Ammon's horn (tissue), 1 donor: ENCODE measurements at regions not wholly inside any gene's neighbourhood (a gene's known extent, or its start where the extent isn't known, plus 50 kb on each side); places are given as distances from the start of the nearest gene placed in this dataset.
"Not testable (repeated sequence)": the region's sequence is repeated elsewhere in the genome, so short reads cannot be mapped to it uniquely, and the experiment has no call there.

Source experiments
- DNase-seq: peaks from one replicate; pipeline ENCODE4 v3.0.0-alpha.2; 2016; ENCODE audit warnings: low spot score

DNA sequence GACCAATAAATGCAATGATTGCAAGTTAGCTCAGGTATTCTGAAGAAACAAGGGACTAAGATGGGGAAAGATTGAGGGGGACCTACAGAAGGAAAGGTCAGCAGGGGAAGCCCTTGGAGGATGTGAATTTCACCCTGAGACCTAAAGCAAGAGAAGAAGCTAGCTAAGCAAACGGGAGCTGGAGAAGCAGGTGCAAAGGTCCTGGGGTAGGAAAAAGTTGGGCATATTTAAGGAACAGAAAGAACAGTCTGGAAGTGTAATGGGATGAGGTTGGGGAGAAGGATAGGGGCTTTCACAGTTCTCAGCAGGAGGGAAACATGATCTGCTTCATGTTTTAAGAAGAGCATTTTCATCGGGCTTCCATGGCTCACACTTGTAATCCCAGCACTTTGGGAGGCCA lies 89.7 kb upstream of the SLC45A1 start:
- no peak for DNase-seq

DNA sequence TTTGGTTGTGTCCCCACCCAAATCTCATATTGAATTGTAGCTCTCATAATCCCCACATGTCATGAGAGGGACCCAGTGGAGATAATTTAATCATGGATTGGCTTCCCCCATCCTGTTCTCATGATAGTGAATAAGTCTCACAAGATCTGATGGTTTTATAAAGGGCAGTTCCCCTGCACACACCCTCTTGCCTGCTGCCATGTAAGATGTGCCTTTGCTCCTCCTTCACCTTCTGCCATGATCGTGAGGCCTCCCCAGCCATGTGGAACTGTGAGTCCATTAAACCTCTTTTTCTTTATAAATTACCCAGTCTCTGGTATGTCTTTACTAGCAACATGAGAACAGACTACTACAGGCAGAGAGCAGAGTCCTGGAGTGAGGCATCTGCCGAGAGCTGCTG lies 90.2 kb upstream of the SLC45A1 start:
- not testable (repeated sequence) for DNase-seq

DNA sequence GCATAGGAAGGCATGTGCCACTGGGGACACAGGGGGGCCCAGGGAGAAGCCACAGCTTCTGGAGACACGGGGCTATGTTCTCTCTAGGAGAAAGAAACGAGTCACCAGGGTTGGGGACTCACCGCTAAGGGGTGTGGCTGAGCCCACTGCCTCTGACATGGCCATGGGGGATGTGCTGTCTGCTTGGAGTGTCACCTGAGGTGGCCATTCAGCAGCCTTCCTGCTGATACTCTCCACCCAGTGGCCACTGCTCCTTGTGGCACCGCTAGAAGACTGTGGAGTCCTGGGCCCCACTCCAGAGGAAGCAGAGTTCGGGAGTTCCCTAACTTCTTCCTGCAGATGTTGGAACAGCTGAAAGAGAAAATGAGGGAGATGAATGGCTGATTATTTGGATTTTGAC lies 91.2 kb upstream of the SLC45A1 start:
- DNase-seq, result no peak

DNA sequence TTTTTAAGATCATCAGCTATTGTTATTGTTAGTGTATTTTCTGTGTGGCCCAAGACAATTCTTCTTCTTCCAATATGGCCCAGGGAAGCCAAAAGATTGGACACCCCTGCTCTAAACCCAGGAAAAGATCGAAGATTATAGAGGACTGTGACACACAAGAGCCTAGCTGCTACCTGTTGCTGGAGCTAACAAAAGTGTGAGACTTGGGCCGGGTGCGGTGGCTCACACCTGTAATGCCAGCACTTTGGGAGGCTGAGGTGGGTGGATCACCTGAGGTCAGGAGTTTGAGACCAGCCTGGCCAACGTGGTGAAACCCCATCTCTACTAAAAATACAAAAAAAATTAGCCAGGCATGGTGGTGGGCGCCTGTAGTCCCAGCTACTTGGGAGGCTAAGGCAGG lies 91.9 kb upstream of the SLC45A1 start:
- not testable (repeated sequence) for DNase-seq

DNA sequence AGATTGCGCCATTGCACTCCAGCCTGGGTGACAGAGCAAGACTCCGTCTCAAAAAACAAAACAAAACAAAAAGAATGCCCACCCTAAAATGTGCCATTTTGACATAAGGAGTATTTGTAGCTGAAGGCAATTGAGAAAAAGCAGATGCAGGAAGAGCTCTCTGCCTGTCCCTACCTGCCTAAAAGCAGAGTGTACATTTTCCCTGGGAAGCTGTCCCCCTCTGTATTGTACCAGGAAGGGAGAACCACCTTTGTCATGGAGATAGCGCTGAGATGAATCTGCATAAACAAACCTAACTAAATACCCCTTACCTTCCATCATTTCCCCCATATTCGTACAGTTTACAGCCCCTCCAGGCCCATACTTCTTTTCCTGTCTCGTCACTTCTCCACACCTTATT lies 94.4 kb upstream of the SLC45A1 start:
- no peak for DNase-seq

DNA sequence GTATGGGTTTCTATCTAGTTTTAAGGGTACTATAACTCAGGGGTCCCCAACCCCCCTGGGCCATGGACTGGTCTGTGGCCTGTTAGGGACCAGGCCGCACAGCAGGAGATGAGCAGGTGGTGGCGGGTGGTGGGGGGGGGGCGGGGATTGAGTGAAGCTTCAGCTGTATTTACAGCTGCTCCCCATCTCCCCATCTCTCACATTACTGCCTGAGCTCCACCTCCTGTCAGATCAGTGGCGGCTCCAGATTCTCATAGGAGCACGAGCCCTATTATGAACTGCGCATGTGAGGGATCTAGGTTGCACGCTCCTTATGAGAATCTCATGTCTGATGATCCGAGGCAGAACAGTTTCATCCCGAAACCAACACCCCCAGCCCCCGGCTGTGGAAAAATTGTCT lies 95.1 kb upstream of the SLC45A1 start:
- DNase-seq, result no peak

DNA sequence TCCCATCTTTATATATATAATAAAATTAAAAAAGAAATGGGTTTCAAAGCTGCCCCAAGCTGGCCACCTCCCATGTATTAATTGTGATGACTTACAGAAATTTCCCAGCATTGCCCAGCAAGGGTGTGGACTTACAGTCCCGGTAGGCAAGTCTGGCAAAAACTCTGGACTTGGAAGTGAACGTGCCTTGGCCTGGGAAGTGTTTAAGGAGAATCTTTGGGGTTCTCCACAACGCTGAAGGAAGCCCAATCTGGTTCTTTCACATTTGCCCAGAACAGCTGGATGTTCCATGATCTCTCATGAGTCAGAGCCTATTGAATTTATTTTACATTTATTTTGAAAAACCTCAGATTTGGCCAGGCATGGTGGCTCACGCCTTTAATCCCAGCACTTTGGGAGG lies 98.4 kb upstream of the SLC45A1 start:
- DNase-seq, result no peak

DNA sequence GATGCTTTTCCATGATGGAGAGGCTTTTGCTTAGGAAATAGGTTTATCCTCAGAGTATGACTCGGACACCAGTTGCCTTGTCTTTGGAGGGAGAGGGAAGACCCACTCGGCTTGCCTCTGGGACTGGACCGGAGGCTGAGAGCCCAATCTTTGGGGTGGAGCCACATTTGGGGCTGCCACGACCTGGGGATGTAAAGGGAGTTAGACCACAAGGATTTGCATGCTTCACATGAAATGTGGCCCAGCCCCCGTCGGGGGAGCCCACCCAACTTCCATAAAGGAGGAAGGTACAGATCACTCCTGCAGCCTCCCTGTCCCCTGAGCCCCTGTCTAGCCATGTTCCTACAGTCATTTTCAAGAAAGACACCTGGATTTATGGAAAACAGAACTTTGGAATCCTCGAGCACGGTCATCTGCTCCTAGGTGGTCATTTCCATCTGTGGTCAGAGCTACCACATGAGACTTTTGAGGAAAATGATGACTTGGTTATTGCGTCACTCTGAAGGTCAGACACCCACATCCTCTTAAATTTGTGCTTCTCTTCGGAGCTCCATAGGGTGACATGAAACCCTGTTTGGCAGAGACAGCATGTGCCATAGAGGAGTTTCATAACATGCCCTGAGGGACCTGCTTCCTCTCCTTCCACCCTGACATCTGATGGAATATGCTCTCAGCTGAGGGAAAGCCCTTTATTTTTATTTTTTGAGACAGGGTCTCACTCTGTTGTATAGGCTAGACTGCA lies 99.4 kb upstream of the SLC45A1 start:
- DNase-seq, result no peak

DNA sequence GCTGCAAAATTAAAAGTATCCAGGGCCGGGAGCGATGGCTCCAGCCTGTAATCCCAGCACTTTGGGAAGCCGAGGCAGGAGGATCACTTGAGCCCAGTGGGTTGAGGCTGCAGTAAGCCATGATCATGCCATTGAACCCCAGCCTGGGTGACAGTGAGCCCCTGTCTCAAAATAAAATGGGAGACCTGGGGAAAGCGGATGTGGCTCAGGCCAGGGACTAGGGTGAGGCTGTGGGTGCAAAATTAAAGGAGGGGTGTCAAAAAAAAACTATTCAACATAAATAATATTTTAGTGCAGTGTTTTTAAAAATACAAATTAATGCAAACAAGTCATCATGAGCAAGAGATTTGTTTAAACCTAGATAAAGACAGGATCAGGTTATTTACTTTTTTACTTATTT lies 100.1 kb upstream of the SLC45A1 start:
- DNase-seq, result no peak

DNA sequence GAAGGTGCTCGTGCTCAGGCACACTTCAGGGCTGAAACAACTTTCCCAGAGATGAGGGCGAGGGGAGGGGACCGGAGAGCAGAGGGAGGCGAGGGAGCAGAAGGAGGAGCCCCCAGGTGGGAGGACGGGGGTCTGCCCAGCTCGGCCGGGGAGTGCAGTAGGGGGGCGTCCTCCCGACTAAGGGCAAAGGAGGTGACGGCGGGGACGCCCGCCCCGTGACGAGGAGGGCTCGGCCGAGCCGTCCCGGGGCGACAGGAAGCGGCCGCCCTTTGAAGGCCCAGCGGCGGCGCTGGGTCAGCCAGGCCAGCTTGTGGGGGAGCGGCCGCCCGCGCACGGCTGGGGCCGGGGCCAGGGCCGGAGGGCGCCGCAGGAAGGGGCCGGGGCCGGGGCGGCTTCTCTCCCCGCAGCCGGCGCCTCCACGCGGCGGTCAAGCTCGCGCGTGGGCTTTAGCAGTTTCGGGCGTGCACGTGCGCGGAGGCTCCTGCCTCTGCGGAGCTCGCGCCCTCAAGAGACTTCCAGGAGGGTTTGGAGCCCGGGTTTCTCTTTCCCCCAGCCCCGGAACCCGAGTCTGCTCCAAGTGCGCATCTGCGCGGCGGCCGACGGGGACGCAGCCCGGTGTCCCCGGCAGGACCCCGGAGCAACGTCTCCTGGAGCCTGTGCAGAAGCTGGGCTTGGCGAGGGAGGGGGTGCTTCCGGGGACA lies 100.8 kb upstream of the SLC45A1 start:
- DNase-seq, result no peak

DNA sequence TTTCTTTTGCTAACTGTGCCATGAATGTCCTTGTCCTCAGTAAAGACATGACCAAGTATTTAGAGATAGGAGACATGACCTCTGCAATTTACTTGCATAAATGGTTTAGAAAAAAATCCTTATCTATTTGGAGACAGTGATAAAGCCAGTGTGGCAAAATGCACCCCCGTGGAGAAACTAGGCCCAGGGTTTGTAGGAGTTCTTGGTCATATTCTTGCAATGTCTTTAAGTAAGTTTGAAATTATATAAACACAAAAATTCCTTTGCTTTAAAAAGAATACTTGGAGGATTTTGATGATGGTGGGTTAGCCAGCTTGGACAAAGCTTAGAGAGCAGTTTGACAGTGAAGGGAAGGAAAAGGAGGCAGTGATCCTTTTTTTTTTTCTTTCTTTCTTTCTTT lies 101.9 kb upstream of the SLC45A1 start:
- no peak for DNase-seq

DNA sequence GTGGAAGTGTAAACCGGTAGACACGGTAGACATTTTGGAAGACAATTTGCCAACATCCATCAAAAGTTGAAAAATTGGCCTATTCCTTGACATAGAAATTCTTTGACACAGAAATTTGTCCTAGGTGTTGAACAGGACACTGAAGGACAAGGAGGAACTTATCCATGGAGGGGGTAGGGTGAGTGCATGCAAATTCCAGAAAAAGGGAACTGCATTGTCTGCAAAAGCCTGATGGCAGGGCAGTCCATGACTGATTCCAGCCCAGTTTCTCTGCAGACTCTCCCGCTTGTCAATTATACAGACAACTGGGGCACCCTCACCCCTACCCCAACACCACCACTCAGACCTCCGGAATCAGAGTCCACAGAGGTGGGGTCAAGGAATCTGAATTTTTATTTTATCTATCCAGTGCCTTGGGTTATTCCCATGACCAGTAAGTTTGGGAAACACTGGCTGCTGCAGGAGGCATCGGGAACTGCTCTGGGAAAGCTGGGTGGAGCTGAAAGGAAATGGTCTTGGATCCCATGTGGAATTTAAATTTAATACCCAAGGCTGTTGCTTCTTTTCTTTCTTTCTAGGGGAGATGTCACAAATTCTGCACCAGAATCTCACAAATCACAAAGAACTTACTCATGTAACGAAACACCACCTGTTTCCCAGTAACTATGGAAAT lies 103.3 kb upstream of the SLC45A1 start:
- no peak for DNase-seq

DNA sequence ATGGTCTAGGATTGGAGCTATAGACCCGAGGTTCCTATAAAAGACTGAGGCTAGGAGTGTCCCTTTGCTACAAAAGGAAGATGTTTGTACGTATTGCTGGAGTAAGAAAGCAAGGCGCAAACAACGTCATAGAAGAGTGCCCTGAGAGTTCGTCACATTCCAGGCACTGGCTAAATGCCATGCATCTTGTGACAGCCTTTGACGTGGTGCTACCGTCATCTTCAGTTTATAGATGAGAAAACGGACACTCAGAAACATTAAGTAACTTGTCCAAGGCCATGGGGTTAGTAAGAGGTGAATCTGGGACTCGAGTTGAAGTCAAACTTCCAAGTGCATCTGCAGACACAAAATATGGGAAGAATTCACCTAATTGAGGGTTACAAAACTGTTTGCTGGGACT lies 104.2 kb upstream of the SLC45A1 start:
- DNase-seq, result no peak

DNA sequence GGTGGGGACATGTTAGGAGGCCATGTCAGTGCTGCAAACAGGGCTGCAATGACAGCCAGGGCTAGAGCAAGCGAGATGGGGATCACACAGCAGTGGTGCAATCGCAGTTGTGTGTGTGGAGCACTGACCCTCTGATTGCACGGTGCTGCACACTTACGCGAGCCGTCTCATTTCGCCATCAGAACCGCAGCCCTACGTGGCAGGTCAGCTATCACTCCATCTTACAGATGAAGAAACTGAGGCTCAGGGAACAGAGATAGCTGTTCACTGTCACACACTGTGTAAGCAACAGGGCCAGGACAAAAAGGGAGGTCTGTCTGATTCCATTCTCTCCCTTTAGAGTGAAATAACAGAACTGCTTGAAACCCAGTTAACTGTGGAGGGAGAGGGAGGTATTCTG lies 104.8 kb upstream of the SLC45A1 start:
- no peak for DNase-seq

DNA sequence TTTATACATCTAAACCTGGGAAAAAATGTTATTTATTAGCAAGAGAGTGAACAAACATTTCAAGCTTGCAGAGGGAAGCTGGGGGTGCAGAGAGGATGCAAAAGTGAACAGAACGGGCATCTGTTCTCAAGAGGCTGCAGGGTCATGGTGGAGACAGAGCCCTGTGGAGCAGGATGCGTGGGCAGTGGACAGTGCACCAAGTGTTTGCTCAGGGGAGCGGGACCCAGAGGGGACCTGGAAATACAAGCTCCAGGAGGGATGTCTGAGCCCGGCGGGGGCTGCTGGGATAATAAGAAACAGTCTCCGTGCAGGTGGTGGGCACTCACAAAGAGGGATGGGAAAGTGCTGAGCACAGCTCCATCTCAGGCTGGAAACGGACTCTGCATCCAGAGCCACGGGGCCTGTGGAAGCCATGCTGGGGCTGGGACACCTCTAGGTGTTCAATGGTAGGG lies 105.3 kb upstream of the SLC45A1 start:
- DNase-seq, result no peak

DNA sequence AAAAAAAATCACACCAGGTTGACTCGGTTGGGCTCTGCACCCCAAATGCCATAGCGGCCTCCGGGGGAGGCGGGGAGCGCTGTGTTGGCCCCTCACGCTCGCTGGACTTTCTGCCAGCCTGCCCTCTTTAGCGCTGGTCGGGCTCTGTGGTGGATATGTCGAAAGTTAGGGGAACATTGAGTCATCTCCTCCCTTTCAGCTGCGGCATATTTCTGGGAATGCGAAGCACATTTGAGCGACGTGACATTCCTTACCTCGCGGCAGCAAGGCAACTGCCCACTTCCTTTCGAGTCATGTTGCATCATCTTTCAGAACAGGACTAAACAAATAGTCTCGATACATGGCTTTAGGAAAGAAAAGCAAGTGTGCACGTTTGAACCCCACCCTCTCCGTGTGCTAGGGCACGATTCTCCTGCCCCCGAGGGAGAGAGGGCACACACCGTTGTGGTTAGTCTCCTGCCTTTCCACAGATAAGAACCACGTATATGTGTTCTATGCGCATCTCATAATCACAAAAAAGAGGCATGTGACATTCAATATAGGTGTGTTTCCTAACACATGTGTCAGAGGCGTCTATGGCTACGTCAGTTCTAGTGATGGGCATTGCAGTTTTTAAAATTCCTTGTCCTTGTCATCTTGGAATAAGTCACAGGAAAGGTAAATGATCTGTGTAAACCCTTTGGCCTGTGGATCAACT lies 105.9 kb upstream of the SLC45A1 start:
- no peak for DNase-seq

DNA sequence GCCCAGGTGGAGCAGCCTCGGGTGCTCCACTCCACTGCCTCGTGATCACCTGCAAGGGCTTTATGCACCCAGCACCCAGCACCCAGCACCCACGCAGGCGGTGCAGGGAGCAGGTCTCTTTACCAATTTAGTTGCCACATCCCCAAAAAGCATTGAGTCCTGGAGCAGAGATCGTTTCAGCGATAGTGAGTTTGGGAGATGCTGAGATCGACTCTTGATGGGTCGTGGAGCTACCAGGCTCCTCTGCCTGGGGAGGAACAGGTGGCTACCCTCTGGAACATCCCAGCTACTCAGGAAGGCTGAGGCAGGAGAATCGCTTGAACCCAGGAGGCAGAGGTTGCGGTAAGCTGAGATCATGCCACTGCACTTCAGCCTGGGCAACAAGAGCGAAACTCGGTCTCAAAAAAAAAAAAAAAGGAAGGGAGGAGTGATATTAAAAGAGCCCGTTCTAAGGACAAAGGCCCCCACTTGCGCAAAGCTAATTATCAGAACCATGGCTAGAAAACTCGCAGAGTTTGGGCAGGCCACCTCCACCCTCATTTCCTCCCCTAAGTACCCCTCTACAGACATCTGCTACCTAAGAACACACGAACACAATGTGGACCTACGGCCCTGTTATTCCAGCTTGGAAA lies 106.5 kb upstream of the SLC45A1 start:
- DNase-seq, result no peak

DNA sequence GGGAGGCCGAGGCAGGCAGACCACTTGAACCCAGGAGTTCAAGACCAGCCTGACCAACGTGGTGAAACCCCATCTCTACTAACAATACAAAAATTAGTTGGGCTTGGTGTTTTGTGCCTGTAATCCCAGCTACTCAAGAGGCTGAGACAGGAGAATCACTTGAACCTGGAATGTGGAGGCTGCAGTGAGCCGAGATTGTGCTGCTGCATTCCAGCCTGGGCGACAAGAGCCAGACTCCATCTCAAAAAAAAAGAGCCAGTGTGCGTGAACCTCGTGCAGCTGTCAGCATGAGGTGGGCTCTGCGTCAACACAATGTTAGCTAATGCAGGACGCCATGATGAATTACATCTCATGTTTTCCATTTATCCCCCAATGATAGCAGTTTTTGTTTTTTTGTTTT lies 110.7 kb upstream of the SLC45A1 start:
- no peak for DNase-seq

DNA sequence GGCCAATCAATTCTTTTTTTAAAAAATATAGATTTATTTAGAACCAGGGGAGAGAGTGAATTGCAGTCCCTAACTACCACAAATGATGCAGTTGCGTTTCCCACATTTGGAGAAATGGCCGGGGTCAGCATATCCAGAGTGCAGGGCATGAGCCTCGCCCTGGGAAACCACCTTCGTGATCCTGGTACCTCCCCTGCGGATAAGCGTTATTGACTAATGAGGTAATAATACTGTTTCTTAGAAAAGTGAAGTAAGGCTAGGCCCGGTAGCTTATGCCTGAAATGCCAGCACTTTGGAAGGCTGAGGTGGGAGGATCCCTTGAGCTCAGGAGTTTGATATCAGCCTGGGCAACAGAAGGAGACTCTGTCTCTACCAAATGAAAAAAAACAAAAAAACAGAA lies 111.5 kb upstream of the SLC45A1 start:
- DNase-seq, result no peak

DNA sequence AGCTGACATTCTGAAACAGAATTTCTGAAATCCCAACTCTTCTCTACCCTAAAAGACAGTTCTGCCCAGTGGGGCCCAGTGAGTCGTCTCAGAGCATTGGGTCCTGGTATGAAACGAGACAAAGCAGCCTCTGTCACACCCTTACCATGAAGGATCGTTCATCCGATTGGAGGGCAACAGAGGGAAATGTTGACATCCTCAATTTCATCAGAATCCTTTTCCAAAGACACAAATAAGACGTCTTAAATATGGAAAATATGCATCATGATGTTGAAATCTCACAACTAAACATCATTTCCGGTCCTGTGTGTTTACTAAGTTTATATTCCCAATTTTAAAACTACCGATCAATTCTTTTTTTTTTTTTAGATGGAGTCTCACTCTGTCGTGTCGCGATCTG lies 112.1 kb upstream of the SLC45A1 start:
- no peak for DNase-seq

DNA sequence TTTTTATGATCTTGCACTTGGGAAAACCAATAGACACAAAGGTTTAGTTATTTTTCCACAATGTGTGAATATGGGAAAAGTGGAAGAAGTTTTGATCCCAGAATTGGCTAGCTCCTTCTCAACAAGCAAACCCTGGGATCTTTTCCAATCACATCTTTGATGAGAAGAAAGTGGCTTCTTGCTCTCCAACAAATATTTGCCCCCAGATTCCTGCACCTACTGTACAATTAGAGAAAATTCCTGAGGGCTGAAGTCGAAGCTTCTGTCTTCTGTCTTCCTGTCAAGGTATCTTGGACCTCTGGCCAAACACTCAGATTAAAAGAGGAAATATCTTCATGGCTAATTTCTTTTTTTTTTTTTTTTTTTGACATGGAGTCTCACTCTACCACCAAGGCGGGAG lies 113.1 kb upstream of the SLC45A1 start:
- DNase-seq, result no peak

DNA sequence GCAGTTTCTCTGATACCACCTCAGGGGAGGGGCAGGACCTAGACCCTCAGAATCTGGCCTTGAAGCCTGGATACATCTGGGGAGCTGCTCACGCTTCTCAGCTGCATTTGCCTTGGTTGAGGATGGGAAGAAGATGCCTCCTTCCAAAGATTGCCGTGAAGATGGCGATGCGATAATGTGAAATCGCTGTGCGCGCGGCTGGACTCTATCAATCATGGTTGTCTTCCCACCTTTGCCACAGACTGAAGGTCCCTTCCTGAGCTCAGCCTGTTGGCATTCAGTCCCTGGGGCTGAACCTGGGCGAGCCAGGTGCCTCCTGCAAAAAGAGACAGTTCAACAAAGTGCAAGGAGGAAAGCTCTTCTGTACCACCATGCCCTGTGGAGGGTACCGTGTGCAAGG lies 114.4 kb upstream of the SLC45A1 start:
- DNase-seq, result no peak
